HG02678 (cell line): ENCODE measurements at regions not wholly inside any gene's neighbourhood (a gene's known extent, or its start where the extent isn't known, plus 50 kb on each side); places are given as distances from the start of the nearest gene placed in this dataset.
A peak's percentile ranks its signal among the peaks of the same experiment; 100 is the strongest.

Source experiments
- ATAC-seq: cut with Tn5 transposase; IDR thresholded peaks from one replicate; pipeline ENCODE4 v1.9.1; 2021; ENCODE audit warnings: mild to moderate bottlenecking, moderate library complexity; ENCODE audit not compliant: unreplicated experiment

- ATAC-seq: peak; percentile 67
Observed at GRCh38 chr6:1482381-1483166, 93.2 kb downstream of the FOXF2 start.

DNA sequence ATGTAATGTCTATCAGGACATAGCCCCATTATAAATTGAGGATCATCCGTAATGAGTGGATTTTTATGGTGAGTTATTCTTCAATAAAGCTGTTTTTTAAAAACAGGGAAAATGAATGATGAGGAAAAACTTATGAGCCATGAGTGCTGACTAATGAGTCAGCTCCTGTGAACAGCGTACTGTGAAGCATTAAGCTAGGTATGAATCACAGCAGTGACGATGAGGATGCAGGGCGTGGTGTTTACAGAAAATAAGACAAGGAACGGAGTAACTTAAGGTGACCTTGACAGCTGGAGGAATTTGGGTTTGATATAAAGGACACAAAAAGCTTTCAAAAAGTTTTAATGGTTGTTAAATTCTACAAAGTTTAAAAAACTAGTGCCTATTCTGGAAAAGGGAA is 96.3 kb downstream of the FOXF2 start:
- ATAC-seq: no peak

GRCh38 chr6:1486387-1486786 is 97.0 kb downstream of the FOXF2 start:
- ATAC-seq: no peak

GRCh38 chr6:1487239-1487638 is 97.9 kb downstream of the FOXF2 start:
- ATAC-seq: no peak

DNA sequence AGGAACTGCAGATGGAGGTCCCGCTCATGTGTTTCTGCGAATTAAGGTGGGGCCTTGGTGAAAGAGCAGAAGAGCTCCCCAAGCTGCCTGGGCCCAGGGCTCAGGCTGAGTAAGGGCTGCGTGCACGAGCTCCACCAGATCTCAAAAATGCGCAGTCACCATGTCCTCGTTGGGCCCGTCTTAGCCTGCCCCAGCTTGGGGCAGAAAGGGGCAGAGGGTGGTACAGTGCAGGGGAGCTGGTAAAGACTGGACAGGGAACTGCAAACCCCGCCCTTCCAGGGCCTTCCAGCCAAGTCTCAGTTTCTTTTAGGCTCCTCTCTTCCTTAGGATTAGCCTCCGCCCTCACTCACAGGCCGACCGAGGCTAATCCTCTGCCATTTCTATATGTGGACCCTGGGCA is 101.6 kb downstream of the FOXF2 start:
- no peak for ATAC-seq

DNA sequence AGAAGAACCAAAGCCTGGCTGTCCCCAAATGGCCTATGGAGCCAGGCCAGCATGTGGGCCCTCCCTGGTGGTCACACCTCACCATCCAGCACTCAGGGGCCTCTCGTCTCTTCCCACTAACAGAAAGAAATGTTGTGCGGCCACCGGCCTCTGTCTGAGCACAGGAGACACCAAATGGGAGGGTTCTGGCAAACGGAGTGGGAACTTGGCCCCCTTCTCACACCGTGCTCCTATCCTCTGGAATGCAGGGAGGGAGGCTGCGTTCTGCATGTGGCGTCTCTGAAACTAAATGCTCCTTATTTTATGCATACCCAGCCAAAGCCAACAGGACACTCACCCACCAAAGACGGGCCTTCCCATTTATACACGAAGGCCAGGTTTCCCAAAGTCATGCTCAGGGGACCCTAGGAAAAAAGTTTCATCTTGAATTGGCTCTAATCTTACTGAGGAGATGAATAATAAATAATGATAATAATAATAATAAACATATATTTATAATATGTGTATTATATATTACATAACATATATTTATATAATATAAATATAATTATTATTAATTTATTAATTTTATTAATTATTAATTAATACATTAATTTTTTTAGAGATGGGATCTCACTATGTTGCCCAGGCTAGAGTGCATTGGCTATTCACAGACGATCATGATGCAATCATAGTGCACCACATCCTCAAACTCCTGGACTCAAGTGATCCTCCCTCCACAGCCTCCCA is 102.4 kb downstream of the FOXF2 start:
- ATAC-seq: no peak

- no peak for ATAC-seq
Observed at GRCh38 chr6:1494671-1495070, 105.3 kb downstream of the FOXF2 start.

GRCh38 chr6:1495344-1495743 is 106.0 kb downstream of the FOXF2 start:
- no peak for ATAC-seq

GRCh38 chr6:1496092-1496491 is 106.7 kb downstream of the FOXF2 start:
- ATAC-seq: no peak

DNA sequence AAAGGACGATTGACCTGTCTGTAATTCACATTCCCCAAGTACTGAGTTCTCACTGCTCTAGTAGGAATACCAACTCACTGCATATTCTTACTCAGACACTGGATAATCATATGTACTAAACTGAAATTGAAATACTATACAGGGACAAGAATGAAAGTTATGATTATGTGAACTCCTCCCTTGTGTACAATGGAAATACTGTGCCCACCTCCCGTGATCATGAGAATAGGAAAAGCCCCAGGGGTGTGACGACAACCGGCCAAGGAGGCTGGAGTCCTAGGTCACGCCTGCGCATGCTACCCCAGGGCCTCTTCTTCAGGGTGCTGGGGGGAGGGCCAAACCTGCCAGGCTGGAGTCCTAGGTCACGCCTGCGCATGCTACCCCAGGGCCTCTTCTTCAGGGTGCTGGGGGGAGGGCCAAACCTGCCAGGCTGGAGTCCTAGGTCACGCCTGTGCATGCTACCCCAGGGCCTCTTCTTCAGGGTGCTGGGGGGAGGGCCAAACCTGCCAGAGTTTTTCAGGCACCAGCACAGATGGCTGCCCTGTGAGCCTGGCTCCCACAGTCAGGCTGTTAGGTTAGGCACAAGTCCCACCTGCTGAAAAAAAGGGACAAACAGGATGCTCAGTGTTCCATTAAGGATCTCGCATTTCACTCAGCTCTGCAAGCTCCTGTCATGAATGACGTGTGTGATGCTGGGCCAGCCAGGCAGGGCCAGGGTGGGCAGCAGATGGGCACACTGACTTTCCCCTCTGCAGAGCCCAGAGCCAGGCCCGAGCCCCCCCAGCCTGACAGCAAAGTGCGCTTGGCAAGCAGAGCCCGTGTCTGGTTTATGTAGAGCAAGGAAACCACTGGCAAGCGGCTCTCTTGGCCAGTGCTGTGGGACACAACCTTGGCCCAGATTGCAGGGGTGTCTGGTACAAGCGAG is 107.7 kb downstream of the FOXF2 start:
- ATAC-seq: no peak

GRCh38 chr6:1497761-1498105 is 108.4 kb downstream of the FOXF2 start:
- ATAC-seq: no peak

DNA sequence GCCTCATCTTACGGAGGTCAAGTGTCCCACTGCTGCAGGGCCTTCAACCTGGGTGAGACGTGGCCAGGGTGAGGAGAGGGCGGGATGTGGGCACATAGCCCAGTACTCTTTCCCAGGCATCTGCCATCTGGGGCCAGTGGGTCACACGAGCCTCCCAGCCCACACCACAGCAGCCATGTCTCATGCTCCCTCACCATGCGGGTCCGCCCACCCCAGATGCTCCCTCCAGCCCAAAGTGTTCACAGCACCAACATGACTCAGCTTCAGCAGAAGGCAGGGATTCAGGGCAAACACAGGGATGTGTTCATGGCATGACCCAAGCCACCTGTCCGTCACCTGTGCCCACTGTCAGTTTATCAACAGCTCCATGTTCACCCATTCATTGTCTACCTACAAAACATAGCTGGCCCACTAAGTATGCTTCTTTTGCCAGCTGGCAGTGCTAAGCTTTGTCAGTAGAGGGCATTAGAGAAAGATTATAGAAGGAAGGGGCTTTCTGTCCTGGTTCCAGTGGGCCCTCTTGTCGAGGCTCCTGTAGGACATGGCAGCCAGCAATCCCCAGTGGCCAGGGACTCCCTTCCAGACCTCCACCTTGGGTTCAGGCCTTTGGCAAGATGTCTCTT is 109.2 kb downstream of the FOXF2 start:
- no peak for ATAC-seq

DNA sequence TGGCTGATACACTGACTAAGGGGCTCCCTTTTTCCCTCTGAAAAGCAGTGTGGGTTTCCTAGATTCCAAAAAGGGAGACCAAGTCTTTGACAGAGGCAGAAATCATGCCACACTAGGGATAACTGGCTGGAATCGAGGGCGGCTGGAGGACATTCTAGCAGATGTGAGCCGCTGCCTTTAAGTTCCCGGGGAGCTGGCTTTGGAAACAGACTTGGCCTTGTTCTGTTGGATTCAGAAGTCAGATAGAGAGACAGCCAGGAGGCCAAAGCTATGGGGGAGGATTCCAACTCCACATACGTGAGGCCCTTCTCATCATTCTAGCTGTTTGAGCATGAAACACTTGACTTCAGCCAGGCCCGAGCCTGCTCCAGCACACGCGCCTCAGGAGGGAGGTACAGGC is 109.9 kb upstream of the FOXC1 start:
- ATAC-seq: no peak

- no peak for ATAC-seq
Observed at GRCh38 chr6:1500913-1501312, 108.8 kb upstream of the FOXC1 start.

DNA sequence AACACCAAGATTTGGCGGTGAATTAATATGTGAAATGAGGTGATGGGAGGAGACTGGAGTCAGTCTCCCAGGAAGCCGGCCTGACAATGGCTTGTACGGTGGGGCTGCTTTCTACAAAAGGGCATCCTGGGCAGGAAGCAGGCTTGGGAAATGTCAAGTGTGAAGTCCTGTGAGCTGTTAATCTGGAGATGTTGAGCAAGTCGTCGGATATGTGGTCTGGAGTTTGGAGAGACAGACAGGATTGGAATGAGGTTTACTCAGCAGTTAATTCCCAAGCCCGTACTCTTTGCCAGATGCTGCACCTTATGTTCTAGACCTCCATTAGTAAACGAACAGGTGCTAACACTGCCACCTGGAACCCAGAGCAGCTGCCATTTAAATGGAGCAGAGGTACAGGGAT is 107.7 kb upstream of the FOXC1 start:
- no peak for ATAC-seq

- no peak for ATAC-seq
Observed at GRCh38 chr6:1503811-1504210, 105.9 kb upstream of the FOXC1 start.

- no peak for ATAC-seq
Observed at GRCh38 chr6:1504465-1504864, 105.2 kb upstream of the FOXC1 start.

DNA sequence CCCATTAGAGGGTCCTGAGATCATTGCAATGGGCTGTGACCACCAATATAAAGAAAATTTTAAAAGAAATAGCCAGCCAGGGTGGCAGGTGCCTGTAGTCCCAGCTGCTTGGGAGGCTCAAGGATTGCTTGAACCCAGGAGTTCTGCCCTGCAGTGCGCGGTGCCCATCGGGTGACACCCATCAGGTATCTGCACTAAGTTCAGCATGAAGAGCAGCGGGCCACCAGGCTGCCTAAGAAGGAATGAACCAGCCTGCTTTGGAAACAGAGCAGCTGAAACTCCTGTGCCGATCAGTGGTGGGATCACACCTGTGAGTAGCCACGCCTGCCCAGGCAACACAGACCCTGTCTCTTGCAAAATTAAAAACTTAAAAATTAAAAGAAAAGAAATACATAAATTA is 102.5 kb upstream of the FOXC1 start:
- ATAC-seq: no peak

DNA sequence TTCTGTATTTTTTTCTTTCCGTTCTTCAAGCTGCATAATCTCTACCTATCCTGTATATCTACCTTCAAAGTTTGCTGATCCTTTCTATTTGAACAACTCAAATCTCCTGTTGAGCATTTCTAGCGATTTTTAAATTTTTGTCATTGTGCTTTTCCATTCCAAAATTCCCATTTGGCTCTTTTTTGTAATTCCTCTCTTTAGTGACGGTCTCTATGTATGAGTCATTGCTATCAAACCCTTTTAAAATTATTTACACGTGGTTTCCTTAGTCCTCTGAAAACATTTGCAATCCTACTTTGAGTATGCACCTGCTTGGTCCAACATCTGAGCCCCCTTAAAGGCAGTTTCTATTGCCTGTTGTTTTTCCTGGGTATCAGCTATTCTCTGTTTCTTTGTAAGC is 100.5 kb upstream of the FOXC1 start:
- no peak for ATAC-seq

- ATAC-seq: no peak
Observed at GRCh38 chr6:1510239-1510638, 99.5 kb upstream of the FOXC1 start.

DNA sequence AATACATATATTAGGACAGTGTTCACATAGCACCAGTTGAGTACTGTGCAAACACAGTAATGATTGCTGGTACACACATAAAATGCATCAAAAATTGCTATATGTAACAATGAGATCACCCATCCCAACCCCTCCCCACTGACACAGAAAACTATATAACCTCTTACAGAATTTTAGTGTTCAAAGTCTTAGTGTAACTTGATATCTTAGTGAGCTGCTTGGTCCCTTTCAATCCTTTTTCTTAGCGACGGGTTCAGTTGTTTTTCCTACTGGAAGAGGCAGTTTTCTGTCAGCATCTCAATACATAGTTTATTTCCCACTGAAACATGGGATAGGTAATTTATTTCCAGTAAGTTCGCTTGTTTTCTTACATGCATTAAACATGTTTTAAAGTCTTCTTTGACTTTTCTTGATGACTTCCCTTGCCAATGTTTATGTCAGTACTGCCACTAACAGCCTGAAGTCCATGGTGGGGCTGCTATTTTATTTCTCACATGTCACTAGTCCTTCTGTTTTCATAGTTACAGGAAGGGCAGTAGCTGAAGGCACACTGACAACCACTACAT is 96.4 kb upstream of the FOXC1 start:
- no peak for ATAC-seq
